K562 (cell line): ENCODE measurements at regions not wholly inside any gene's neighbourhood (a gene's known extent, or its start where the extent isn't known, plus 50 kb on each side); places are given as distances from the start of the nearest gene placed in this dataset.

Experiments
- MECOM ChIP-seq: fragments of 250-450 bp; sonication (Bioruptor Pico); IDR thresholded peaks from 2 replicates; pipeline ENCODE4 v1.8.0; 2022; ENCODE audit warnings: inconsistent platforms
- SMAD1 ChIP-seq: fragments of 150-350 bp; IDR thresholded peaks from 2 replicates; pipeline ENCODE4 v1.6.1; 2014; ENCODE audit warnings: low read length, low read depth; ENCODE audit not compliant: partially characterized antibody
- ZBTB7A ChIP-seq: IDR thresholded peaks from 2 replicates; pipeline ENCODE4 v1.6.1; 2011; ENCODE audit warnings: low read depth, mild to moderate bottlenecking, low read length, moderate library complexity, borderline replicate concordance; ENCODE audit not compliant: control insufficient read depth
- ZNF24 ChIP-seq: fragments of 450-650 bp; IDR thresholded peaks from 2 replicates; pipeline ENCODE4 v1.6.1; 2016
- ZNF707 ChIP-seq: fragments of 250-450 bp; sonication (Bioruptor Pico); conservative IDR thresholded peaks from 2 replicates; pipeline ENCODE4 v1.8.0; 2022; ENCODE audit warnings: inconsistent platforms, mild to moderate bottlenecking, moderate library complexity
- TF ChIP-seq, protein P1 (sequence below), 2 experiments: fragments of 450-650 bp; formaldehyde crosslinking in 1 of 2; IDR thresholded peaks; 2 replicates each; pipeline versions ENCODE4 v1.4.0 to v1.6.1; 2014 to 2020; ENCODE audit warnings: mild to moderate bottlenecking in 2 of 2, borderline replicate concordance in 1 of 2, low read depth in 1 of 2
- TF ChIP-seq, protein P2 (sequence below), 3 experiments: fragments of 200-800 bp in 1 of 3; sonication (Bioruptor generic) in 1 of 3; sonication (generic) in 1 of 3; formaldehyde crosslinking in 1 of 3; IDR thresholded peaks; 2 replicates each; pipeline versions ENCODE4 v1.6.1 to v1.8.0; 2016 to 2022; ENCODE audit warnings: mild to moderate bottlenecking in 2 of 3, missing compliant biosample characterization in 2 of 3, missing genetic modification characterization in 2 of 3, missing genetic modification reagents in 1 of 3
- TF ChIP-seq, protein P3 (sequence below): fragments of 450-650 bp; IDR thresholded peaks from 2 replicates; pipeline ENCODE4 v1.6.1; 2016; ENCODE audit warnings: low read depth

GRCh38 chr2:38474715-38475566 is 97.9 kb upstream of the ATL2 start (continued):
- TF ChIP-seq, protein P1, sequence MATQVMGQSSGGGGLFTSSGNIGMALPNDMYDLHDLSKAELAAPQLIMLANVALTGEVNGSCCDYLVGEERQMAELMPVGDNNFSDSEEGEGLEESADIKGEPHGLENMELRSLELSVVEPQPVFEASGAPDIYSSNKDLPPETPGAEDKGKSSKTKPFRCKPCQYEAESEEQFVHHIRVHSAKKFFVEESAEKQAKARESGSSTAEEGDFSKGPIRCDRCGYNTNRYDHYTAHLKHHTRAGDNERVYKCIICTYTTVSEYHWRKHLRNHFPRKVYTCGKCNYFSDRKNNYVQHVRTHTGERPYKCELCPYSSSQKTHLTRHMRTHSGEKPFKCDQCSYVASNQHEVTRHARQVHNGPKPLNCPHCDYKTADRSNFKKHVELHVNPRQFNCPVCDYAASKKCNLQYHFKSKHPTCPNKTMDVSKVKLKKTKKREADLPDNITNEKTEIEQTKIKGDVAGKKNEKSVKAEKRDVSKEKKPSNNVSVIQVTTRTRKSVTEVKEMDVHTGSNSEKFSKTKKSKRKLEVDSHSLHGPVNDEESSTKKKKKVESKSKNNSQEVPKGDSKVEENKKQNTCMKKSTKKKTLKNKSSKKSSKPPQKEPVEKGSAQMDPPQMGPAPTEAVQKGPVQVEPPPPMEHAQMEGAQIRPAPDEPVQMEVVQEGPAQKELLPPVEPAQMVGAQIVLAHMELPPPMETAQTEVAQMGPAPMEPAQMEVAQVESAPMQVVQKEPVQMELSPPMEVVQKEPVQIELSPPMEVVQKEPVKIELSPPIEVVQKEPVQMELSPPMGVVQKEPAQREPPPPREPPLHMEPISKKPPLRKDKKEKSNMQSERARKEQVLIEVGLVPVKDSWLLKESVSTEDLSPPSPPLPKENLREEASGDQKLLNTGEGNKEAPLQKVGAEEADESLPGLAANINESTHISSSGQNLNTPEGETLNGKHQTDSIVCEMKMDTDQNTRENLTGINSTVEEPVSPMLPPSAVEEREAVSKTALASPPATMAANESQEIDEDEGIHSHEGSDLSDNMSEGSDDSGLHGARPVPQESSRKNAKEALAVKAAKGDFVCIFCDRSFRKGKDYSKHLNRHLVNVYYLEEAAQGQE (IDR thresholded peaks at IDR 0.05; ENCODE audit: borderline replicate concordance), result peak; percentile 24; the same call in 1 of the 2 replicates
- TF ChIP-seq, protein P1 (CRISPR knock-in tag; IDR thresholded peaks at IDR 0.05; ENCODE audit: low read depth), result no peak
- TF ChIP-seq SMAD1, result no peak
- no peak for TF ChIP-seq ZNF24
- TF ChIP-seq, protein P2, sequence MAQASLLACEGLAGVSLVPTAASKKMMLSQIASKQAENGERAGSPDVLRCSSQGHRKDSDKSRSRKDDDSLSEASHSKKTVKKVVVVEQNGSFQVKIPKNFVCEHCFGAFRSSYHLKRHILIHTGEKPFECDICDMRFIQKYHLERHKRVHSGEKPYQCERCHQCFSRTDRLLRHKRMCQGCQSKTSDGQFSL (CRISPR knock-in tag; IDR thresholded peaks at IDR 0.05), result no peak
- TF ChIP-seq, protein P2 (tag; IDR thresholded peaks at IDR 0.05), result no peak
- TF ChIP-seq ZNF707, result no peak
- TF ChIP-seq, protein P3, sequence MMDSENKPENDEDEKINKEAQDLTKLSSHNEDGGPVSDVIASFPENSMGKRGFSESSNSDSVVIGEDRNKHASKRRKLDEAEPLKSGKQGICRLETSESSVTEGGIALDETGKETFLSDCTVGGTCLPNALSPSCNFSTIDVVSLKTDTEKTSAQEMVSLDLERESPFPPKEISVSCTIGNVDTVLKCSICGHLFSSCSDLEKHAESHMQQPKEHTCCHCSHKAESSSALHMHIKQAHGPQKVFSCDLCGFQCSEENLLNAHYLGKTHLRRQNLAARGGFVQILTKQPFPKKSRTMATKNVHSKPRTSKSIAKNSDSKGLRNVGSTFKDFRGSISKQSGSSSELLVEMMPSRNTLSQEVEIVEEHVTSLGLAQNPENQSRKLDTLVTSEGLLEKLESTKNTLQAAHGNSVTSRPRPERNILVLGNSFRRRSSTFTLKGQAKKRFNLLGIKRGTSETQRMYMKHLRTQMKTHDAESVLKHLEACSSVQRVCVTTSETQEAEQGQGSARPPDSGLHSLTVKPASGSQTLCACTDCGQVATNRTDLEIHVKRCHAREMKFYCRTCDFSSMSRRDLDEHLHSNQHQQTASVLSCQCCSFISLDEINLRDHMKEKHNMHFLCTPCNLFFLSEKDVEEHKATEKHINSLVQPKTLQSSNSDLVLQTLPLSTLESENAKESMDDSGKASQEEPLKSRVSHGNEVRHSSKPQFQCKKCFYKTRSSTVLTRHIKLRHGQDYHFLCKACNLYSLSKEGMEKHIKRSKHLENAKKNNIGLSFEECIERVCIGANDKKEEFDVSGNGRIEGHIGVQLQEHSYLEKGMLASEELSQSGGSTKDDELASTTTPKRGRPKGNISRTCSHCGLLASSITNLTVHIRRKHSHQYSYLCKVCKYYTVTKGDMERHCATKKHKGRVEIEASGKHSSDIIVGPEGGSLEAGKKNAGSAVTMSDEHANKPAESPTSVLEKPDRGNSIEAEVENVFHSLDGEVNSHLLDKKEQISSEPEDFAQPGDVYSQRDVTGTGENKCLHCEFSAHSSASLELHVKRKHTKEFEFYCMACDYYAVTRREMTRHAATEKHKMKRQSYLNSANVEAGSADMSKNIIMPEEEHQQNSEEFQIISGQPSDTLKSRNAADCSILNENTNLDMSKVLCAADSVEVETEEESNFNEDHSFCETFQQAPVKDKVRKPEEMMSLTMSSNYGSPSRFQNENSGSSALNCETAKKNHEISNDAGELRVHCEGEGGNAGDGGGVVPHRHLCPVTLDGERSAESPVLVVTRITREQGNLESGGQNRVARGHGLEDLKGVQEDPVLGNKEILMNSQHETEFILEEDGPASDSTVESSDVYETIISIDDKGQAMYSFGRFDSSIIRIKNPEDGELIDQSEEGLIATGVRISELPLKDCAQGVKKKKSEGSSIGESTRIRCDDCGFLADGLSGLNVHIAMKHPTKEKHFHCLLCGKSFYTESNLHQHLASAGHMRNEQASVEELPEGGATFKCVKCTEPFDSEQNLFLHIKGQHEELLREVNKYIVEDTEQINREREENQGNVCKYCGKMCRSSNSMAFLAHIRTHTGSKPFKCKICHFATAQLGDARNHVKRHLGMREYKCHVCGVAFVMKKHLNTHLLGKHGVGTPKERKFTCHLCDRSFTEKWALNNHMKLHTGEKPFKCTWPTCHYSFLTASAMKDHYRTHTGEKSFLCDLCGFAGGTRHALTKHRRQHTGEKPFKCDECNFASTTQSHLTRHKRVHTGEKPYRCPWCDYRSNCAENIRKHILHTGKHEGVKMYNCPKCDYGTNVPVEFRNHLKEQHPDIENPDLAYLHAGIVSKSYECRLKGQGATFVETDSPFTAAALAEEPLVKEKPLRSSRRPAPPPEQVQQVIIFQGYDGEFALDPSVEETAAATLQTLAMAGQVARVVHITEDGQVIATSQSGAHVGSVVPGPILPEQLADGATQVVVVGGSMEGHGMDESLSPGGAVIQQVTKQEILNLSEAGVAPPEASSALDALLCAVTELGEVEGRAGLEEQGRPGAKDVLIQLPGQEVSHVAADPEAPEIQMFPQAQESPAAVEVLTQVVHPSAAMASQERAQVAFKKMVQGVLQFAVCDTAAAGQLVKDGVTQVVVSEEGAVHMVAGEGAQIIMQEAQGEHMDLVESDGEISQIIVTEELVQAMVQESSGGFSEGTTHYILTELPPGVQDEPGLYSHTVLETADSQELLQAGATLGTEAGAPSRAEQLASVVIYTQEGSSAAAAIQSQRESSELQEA, result no peak
- no peak for TF ChIP-seq ZBTB7A
- TF ChIP-seq MECOM (CRISPR knock-in tag), result no peak
